LNCAP (cell line): ENCODE measurements at regions not wholly inside any gene's neighbourhood (a gene's known extent, or its start where the extent isn't known, plus 50 kb on each side); places are given as distances from the start of the nearest gene placed in this dataset.

Source experiments
- CTCF ChIP-seq: fragments of 450-650 bp; IDR thresholded peaks from 2 replicates; pipeline ENCODE4 v1.5.1; 2017; ENCODE audit warnings: mild to moderate bottlenecking

- TF ChIP-seq CTCF, result no peak
Measured at GRCh38 chr2:53437371-53437770, 330.2 kb upstream of the CHAC2 start.

GRCh38 chr2:53436882-53437281 is 330.7 kb upstream of the CHAC2 start:
- TF ChIP-seq CTCF, result no peak

GRCh38 chr2:53435610-53436009 is 332.0 kb upstream of the CHAC2 start:
- TF ChIP-seq CTCF, result no peak

- no peak for TF ChIP-seq CTCF
Measured at GRCh38 chr2:53434466-53434865, 333.1 kb upstream of the CHAC2 start.

GRCh38 chr2:53432936-53433335 is 334.7 kb upstream of the CHAC2 start:
- no peak for TF ChIP-seq CTCF

- no peak for TF ChIP-seq CTCF
Measured at GRCh38 chr2:53429901-53430300, 337.7 kb upstream of the CHAC2 start.

GRCh38 chr2:53424902-53425301 is 342.7 kb upstream of the CHAC2 start:
- TF ChIP-seq CTCF, result no peak

- TF ChIP-seq CTCF, result no peak
Measured at GRCh38 chr2:53423465-53423864, 344.1 kb upstream of the CHAC2 start.
